SK-N-MC (cell line): ENCODE measurements at regions not wholly inside any gene's neighbourhood (a gene's known extent, or its start where the extent isn't known, plus 50 kb on each side); places are given as distances from the start of the nearest gene placed in this dataset.

ENCODE experiments used
- DNase-seq: peaks from one replicate; pipeline ENCODE4 v3.0.0-alpha.2; 2011; ENCODE audit warnings: low read depth, low spot score
- H3K27ac ChIP-seq: fragments of 200-600 bp; sonication (generic); 2 replicates; pipeline ENCODE4 v1.5.1; 2016; ENCODE audit warnings: mixed run types
- H3K36me3 ChIP-seq: fragments of 200-600 bp; sonication (generic); 2 replicates; pipeline ENCODE4 v1.6.1; 2017; ENCODE audit warnings: antibody characterized with exemption, low read length, mixed read lengths; ENCODE audit not compliant: insufficient read depth
- H3K4me3 ChIP-seq: fragments of 200-600 bp; sonication (generic); 2 replicates; pipeline ENCODE4 v1.5.1; 2016
- H3K9ac ChIP-seq: fragments of 200-600 bp; sonication (generic); 2 replicates; pipeline ENCODE4 v1.8.0; 2017; ENCODE audit warnings: mixed run types, mixed read lengths; ENCODE audit not compliant: insufficient read length
- H3K9me3 ChIP-seq: fragments of 200-600 bp; sonication (generic); 2 replicates; pipeline ENCODE4 v1.6.1; 2017; ENCODE audit warnings: low read depth, mild to moderate bottlenecking, antibody characterized with exemption, low read length, moderate library complexity, mixed read lengths
- EZH2 ChIP-seq: fragments of 200-600 bp; sonication (generic); IDR thresholded peaks from one replicate; pipeline ENCODE4 v1.6.1; 2017; ENCODE audit warnings: antibody characterized with exemption
- FOXP2 ChIP-seq: optimal IDR thresholded peaks from 2 replicates; pipeline ENCODE3; 2011; ENCODE audit warnings: mild to moderate bottlenecking, moderate library complexity; ENCODE audit not compliant: insufficient read depth; ENCODE audit errors: extremely low read length, control extremely low read depth
- POLR2AphosphoS5 ChIP-seq: IDR thresholded peaks from 2 replicates; pipeline ENCODE4 v1.6.1; 2012; ENCODE audit warnings: mild to moderate bottlenecking, low read depth, low read length, borderline replicate concordance

GRCh38 chr2:120549841-120550240, 185.8 kb upstream of the GLI2 start:
- no peak overlapping the region for H3K27ac ChIP-seq

GRCh38 chr2:120550282-120550681, 185.4 kb upstream of the GLI2 start:
- no peak for DNase-seq
- Histone ChIP-seq H3K36me3 (no peaks in the 10 kb centered on the region), H3K4me3 (no peak overlapping the region), H3K9ac (no peak overlapping the region), H3K27ac (no peak overlapping the region), H3K9me3 (no peaks in the 10 kb centered on the region)
- TF ChIP-seq EZH2 (no peak), POLR2AphosphoS5 (no peak), FOXP2 (no peak)

More at GRCh38 chr2:120549841-120550240, 185.8 kb upstream of the GLI2 start:
- Histone ChIP-seq H3K36me3 (no peaks in the 10 kb centered on the region), H3K9me3 (no peaks in the 10 kb centered on the region), H3K4me3 (no peak overlapping the region), H3K9ac (no peak overlapping the region)
- TF ChIP-seq EZH2 (no peak), POLR2AphosphoS5 (no peak), FOXP2 (no peak)
- no peak for DNase-seq

- H3K27ac ChIP-seq, result no peak overlapping the region
- TF ChIP-seq POLR2AphosphoS5 (no peak), EZH2 (no peak), FOXP2 (no peak)
- no peaks in the 10 kb centered on the region for H3K36me3 ChIP-seq
- no peak overlapping the region for H3K9ac ChIP-seq
- H3K4me3 ChIP-seq, result no peak overlapping the region
- no peaks in the 10 kb centered on the region for H3K9me3 ChIP-seq
- no peak for DNase-seq
Measured at GRCh38 chr2:120550893-120551446, 184.7 kb upstream of the GLI2 start.

GRCh38 chr2:120551522-120551921, 184.1 kb upstream of the GLI2 start:
- no peaks in the 10 kb centered on the region for H3K9me3 ChIP-seq
- no peaks in the 10 kb centered on the region for H3K36me3 ChIP-seq
- DNase-seq, result no peak
- H3K9ac ChIP-seq, result no peak overlapping the region
- H3K27ac ChIP-seq, result no peak overlapping the region
- TF ChIP-seq POLR2AphosphoS5, result no peak
- no peak for TF ChIP-seq FOXP2
- TF ChIP-seq EZH2, result no peak
- no peak overlapping the region for H3K4me3 ChIP-seq

- TF ChIP-seq FOXP2, result no peak
- TF ChIP-seq EZH2, result no peak
- TF ChIP-seq POLR2AphosphoS5, result no peak
- no peak overlapping the region for H3K27ac ChIP-seq
Measured at GRCh38 chr2:120552079-120552478, 183.6 kb upstream of the GLI2 start.

GRCh38 chr2:120552800-120553481, 182.7 kb upstream of the GLI2 start:
- Histone ChIP-seq H3K9me3 (no peaks in the 10 kb centered on the region), H3K4me3 (no peak overlapping the region), H3K36me3 (no peaks in the 10 kb centered on the region), H3K27ac (no peak overlapping the region), H3K9ac (no peak overlapping the region)
- DNase-seq, result no peak
- TF ChIP-seq POLR2AphosphoS5, result no peak
- TF ChIP-seq FOXP2, result no peak
- no peak for TF ChIP-seq EZH2

More at GRCh38 chr2:120552079-120552478, 183.6 kb upstream of the GLI2 start:
- Histone ChIP-seq H3K36me3 (no peaks in the 10 kb centered on the region), H3K9ac (no peak overlapping the region), H3K4me3 (no peak overlapping the region), H3K9me3 (no peaks in the 10 kb centered on the region)
- no peak for DNase-seq

- H3K36me3 ChIP-seq, result no peaks in the 10 kb centered on the region
- no peak for DNase-seq
- no peaks in the 10 kb centered on the region for H3K9me3 ChIP-seq
- H3K27ac ChIP-seq, result no peak overlapping the region
- no peak overlapping the region for H3K4me3 ChIP-seq
- no peak overlapping the region for H3K9ac ChIP-seq
- no peak for TF ChIP-seq EZH2
- TF ChIP-seq POLR2AphosphoS5, result no peak
- no peak for TF ChIP-seq FOXP2
Measured at GRCh38 chr2:120554625-120555032, 181.0 kb upstream of the GLI2 start.

- Histone ChIP-seq H3K36me3 (no peaks in the 10 kb centered on the region), H3K9ac (no peak overlapping the region), H3K9me3 (no peaks in the 10 kb centered on the region), H3K27ac (no peak overlapping the region), H3K4me3 (no peak overlapping the region)
- TF ChIP-seq POLR2AphosphoS5, result no peak
- TF ChIP-seq EZH2, result no peak
- TF ChIP-seq FOXP2, result no peak
- DNase-seq, result no peak
Measured at GRCh38 chr2:120555092-120555491, 180.6 kb upstream of the GLI2 start.

GRCh38 chr2:120556911-120557310, 178.8 kb upstream of the GLI2 start:
- no peak overlapping the region for H3K4me3 ChIP-seq
- H3K9me3 ChIP-seq, result no peaks in the 10 kb centered on the region
- no peaks in the 10 kb centered on the region for H3K36me3 ChIP-seq
- no peak overlapping the region for H3K9ac ChIP-seq
- H3K27ac ChIP-seq, result no peak overlapping the region
- TF ChIP-seq FOXP2, result no peak
- TF ChIP-seq EZH2, result no peak
- no peak for TF ChIP-seq POLR2AphosphoS5
- DNase-seq, result no peak
